ENCODE measurements at regions not wholly inside any gene's neighbourhood (a gene's known extent, or its start where the extent isn't known, plus 50 kb on each side); places are given as distances from the start of the nearest gene placed in this dataset.

GRCh38 chr4:185921583-185922555 is 109.9 kb upstream of the SORBS2 start:
- ATAC-seq (ENCODE audit: low read depth): no peak
- Histone ChIP-seq H3K27me3 (ENCODE audit: insufficient read depth, poor library complexity, severe bottlenecking) (no peaks in the 10 kb centered on the region), H3K4me3 (ENCODE audit: severe bottlenecking) (no peak overlapping the region), H3K36me3 (ENCODE audit: low read depth) (no peaks in the 10 kb centered on the region), H3K27ac (ENCODE audit: poor library complexity, severe bottlenecking) (no peak overlapping the region), H3K4me1 (ENCODE audit: insufficient read depth, poor library complexity, severe bottlenecking) (peaks cover 13% of the 10 kb centered on the region), H3K9me3 (ENCODE audit: severe bottlenecking) (no peaks in the 10 kb centered on the region)
- DNase-seq (ENCODE audit: low spot score): no peak
- no peak for TF ChIP-seq CTCF (IDR thresholded peaks at IDR 0.05; ENCODE audit: poor library complexity, severe bottlenecking)

- H3K4me1 ChIP-seq (ENCODE audit: insufficient read depth, poor library complexity, severe bottlenecking): peaks cover 13% of the 10 kb centered on the region
- no peaks in the 10 kb centered on the region for H3K9me3 ChIP-seq (ENCODE audit: severe bottlenecking)
- H3K27ac ChIP-seq (ENCODE audit: poor library complexity, severe bottlenecking): no peak overlapping the region
- no peak for DNase-seq (ENCODE audit: low spot score)
- H3K36me3 ChIP-seq (ENCODE audit: low read depth): no peaks in the 10 kb centered on the region
- no peak for TF ChIP-seq CTCF (IDR thresholded peaks at IDR 0.05; ENCODE audit: poor library complexity, severe bottlenecking)
- no peak for ATAC-seq (ENCODE audit: low read depth)
- H3K4me3 ChIP-seq (ENCODE audit: severe bottlenecking): no peak overlapping the region
- H3K27me3 ChIP-seq (ENCODE audit: insufficient read depth, poor library complexity, severe bottlenecking): no peaks in the 10 kb centered on the region
These were observed 112.6 kb upstream of the SORBS2 start for GRCh38 chr4:185924458-185925044.

GRCh38 chr4:185925910-185926360 is 113.9 kb upstream of the SORBS2 start:
- no peak for TF ChIP-seq CTCF (IDR thresholded peaks at IDR 0.05; ENCODE audit: poor library complexity, severe bottlenecking)
- Histone ChIP-seq H3K4me3 (ENCODE audit: severe bottlenecking) (no peak overlapping the region), H3K27me3 (ENCODE audit: insufficient read depth, poor library complexity, severe bottlenecking) (no peaks in the 10 kb centered on the region), H3K36me3 (ENCODE audit: low read depth) (no peaks in the 10 kb centered on the region), H3K4me1 (ENCODE audit: insufficient read depth, poor library complexity, severe bottlenecking) (no peaks in the 10 kb centered on the region), H3K9me3 (ENCODE audit: severe bottlenecking) (no peaks in the 10 kb centered on the region), H3K27ac (ENCODE audit: poor library complexity, severe bottlenecking) (no peak overlapping the region)
- ATAC-seq (ENCODE audit: low read depth) (no peak), DNase-seq (ENCODE audit: low spot score) (no peak)

- DNase-seq (ENCODE audit: low spot score): no peak
- Histone ChIP-seq H3K27ac (ENCODE audit: poor library complexity, severe bottlenecking) (no peak overlapping the region), H3K27me3 (ENCODE audit: insufficient read depth, poor library complexity, severe bottlenecking) (no peaks in the 10 kb centered on the region), H3K4me3 (ENCODE audit: severe bottlenecking) (no peak overlapping the region), H3K9me3 (ENCODE audit: severe bottlenecking) (no peaks in the 10 kb centered on the region), H3K36me3 (ENCODE audit: low read depth) (no peaks in the 10 kb centered on the region), H3K4me1 (ENCODE audit: insufficient read depth, poor library complexity, severe bottlenecking) (no peaks in the 10 kb centered on the region)
- no peak for TF ChIP-seq CTCF (IDR thresholded peaks at IDR 0.05; ENCODE audit: poor library complexity, severe bottlenecking)
- no peak for ATAC-seq (ENCODE audit: low read depth)
These were observed 119.4 kb upstream of the SORBS2 start for GRCh38 chr4:185931375-185931774.

Measured in RWPE2 (cell line).